ENCODE measurements at regions not wholly inside any gene's neighbourhood (a gene's known extent, or its start where the extent isn't known, plus 50 kb on each side); places are given as distances from the start of the nearest gene placed in this dataset.

DNA sequence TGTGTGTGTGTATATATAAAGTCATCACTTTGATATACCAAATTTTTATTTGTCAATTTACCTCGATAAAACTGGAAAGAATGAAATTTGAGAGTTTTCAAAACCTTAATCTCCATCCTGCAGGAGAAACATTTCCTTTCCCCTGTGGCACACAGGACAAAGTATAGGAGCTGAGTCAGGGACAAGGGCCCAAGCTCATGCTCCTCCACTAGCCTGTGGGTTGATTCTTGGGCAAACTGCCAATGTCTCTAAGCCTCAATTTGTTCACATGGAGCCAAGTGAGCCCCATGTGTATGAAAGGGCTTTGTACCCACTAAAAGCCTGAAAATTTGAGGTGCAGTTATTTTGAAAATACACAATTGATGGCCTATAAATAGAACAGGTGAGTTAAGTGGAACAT lies 60.3 kb upstream of the IL6 start:
- ChIA-PET RAD21 (ENCODE audit: low non-redundant PET in 1 of 2, low total read pairs in 2 of 2, uncharacterized antibody in 2 of 2, unreplicated experiment in 2 of 2) (no interaction called here), POLR2A (no interaction called here), CTCF (no interaction called here)
- no peak overlapping the region for H3K4me3 ChIP-seq (replicated peaks in 1 of 2; ENCODE audit: low read depth in 1 of 2, low read length in 2 of 2)
- H3K4me1 ChIP-seq (ENCODE audit: control insufficient read depth in 1 of 2, insufficient read depth in 2 of 2, low read length in 2 of 2) = peaks cover 0 to 26% of the 10 kb centered on the region in 2 experiments; a peak in 3 of 4 replicates
- H3K9ac ChIP-seq (ENCODE audit: low read length) = no peak overlapping the region
- H3K27me3 ChIP-seq (ENCODE audit: insufficient read depth, low read length) = no peaks in the 10 kb centered on the region
- BruUV-seq (replicated peaks) = no TSS peak
- H3K4me2 ChIP-seq (ENCODE audit: low read length) = no peak overlapping the region
- H3K36me3 ChIP-seq (ENCODE audit: control insufficient read depth in 1 of 2, insufficient read depth in 2 of 2, low read length in 2 of 2) = no peaks in the 10 kb centered on the region
- H4K20me1 ChIP-seq (ENCODE audit: insufficient read depth) = no peaks in the 10 kb centered on the region
- DNase-seq (ENCODE audit: low read depth, low spot score) = no peak
- H3K79me2 ChIP-seq (ENCODE audit: insufficient read depth, low read length) = no peaks in the 10 kb centered on the region
- ATAC-seq = no peak
- no peak for TF ChIP-seq EGR1 (IDR thresholded peaks at IDR 0.05; ENCODE audit: low read depth)
- TF ChIP-seq YY1 (IDR thresholded peaks at IDR 0.05; ENCODE audit: extremely low read depth, insufficient replicate concordance, low read depth, low read length) = no peak
- TF ChIP-seq CEBPB (IDR thresholded peaks at IDR 0.05; ENCODE audit: low read depth) = no peak
- no peak for TF ChIP-seq JUND (IDR thresholded peaks at IDR 0.05)
- no peak for TF ChIP-seq SIN3A (IDR thresholded peaks at IDR 0.05; ENCODE audit: low read depth)
- no peak for TF ChIP-seq FOSL1 (IDR thresholded peaks at IDR 0.05; ENCODE audit: low read depth)
- no peak for TF ChIP-seq EZH2phosphoT487 (IDR thresholded peaks at IDR 0.05; ENCODE audit: borderline replicate concordance)
- no peak for TF ChIP-seq ZFX (IDR thresholded peaks at IDR 0.05)
- no peak for TF ChIP-seq EZH2 (IDR thresholded peaks at IDR 0.05)
- no peak for TF ChIP-seq CBX3 (IDR thresholded peaks at IDR 0.05; ENCODE audit: low read depth)
- TF ChIP-seq, protein P1, sequence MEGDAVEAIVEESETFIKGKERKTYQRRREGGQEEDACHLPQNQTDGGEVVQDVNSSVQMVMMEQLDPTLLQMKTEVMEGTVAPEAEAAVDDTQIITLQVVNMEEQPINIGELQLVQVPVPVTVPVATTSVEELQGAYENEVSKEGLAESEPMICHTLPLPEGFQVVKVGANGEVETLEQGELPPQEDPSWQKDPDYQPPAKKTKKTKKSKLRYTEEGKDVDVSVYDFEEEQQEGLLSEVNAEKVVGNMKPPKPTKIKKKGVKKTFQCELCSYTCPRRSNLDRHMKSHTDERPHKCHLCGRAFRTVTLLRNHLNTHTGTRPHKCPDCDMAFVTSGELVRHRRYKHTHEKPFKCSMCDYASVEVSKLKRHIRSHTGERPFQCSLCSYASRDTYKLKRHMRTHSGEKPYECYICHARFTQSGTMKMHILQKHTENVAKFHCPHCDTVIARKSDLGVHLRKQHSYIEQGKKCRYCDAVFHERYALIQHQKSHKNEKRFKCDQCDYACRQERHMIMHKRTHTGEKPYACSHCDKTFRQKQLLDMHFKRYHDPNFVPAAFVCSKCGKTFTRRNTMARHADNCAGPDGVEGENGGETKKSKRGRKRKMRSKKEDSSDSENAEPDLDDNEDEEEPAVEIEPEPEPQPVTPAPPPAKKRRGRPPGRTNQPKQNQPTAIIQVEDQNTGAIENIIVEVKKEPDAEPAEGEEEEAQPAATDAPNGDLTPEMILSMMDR (IDR thresholded peaks at IDR 0.05 in 2 of 3, conservative IDR thresholded peaks at IDR 0.05 in 1 of 3; ENCODE audit: borderline replicate concordance in 1 of 3, insufficient read depth in 1 of 3, low read depth in 2 of 3, low read length in 2 of 3) = no peak
- TF ChIP-seq RAD21 (IDR thresholded peaks at IDR 0.05; ENCODE audit: low read depth) = no peak
- no peak for TF ChIP-seq TCF7L2 (IDR thresholded peaks at IDR 0.05; ENCODE audit: borderline replicate concordance, extremely low read depth, insufficient read depth, insufficient read length)
- no peak overlapping the region for H2AFZ ChIP-seq (ENCODE audit: low read depth, low read length, poor library complexity, severe bottlenecking)
- no peak overlapping the region for H3K27ac ChIP-seq (ENCODE audit: low read depth, low read length)
- H3K9me2 ChIP-seq (ENCODE audit: insufficient read depth) = no peaks in the 10 kb centered on the region
- H3K9me3 ChIP-seq (ENCODE audit: control insufficient read depth in 1 of 2, insufficient read depth in 1 of 2, low read depth in 1 of 2, low read length in 2 of 2) = no peaks in the 10 kb centered on the region
- intact Hi-C loops (cut with micrococcal nuclease) = no loop called here

Measured in HCT116 (cell line).